HEK293 (cell line): ENCODE measurements at regions not wholly inside any gene's neighbourhood (a gene's known extent, or its start where the extent isn't known, plus 50 kb on each side); places are given as distances from the start of the nearest gene placed in this dataset.
A peak's percentile ranks its signal among the peaks of the same experiment; 100 is the strongest.

Experiments
- CTCF ChIA-PET: fragments of 350-600 bp; formaldehyde crosslinking; extraction: SDS; loops from one replicate; lab custom pipeline; 2021; ENCODE audit warnings: antibody characterized with exemption; lab: Yijun Ruan, JAX
- POLR2A ChIA-PET: fragments of 300-600 bp; formaldehyde crosslinking; extraction: SDS; loops from one replicate; lab custom pipeline; 2020; ENCODE audit warnings: antibody characterized with exemption, inconsistent platforms; lab: Yijun Ruan, JAX
- H3K27ac ChIP-seq: fragments of 200-500 bp; sonication (Bioruptor generic); 2 replicates; pipeline ENCODE4 v1.5.1; 2014; ENCODE audit warnings: low read depth, low read length, control low read depth, inconsistent platforms; ENCODE audit errors: extremely low read depth
- H3K36me3 ChIP-seq, 2 experiments: fragments of 200-500 bp in 1 of 2; sonication (Bioruptor generic) in 1 of 2; 1 replicate in 1 of 2; 2 replicates in 1 of 2; pipeline ENCODE4 v1.5.1; 2014 to 2017; ENCODE audit warnings: inconsistent platforms in 2 of 2, low read length in 2 of 2; ENCODE audit not compliant: control insufficient read depth in 2 of 2, insufficient read depth in 1 of 2
- H3K4me1 ChIP-seq: fragments of 200-500 bp; sonication (Bioruptor generic); 2 replicates; pipeline ENCODE4 v1.5.1; 2014; ENCODE audit warnings: mild to moderate bottlenecking, low read length, inconsistent platforms; ENCODE audit not compliant: control insufficient read depth, insufficient read depth
- H3K4me3 ChIP-seq: 2 replicates; pipeline ENCODE4 v1.5.1; 2011; ENCODE audit warnings: low read depth, mild to moderate bottlenecking, control low read depth, low read length, moderate library complexity
- H3K9me3 ChIP-seq: fragments of 200-500 bp; sonication (Bioruptor generic); 2 replicates; pipeline ENCODE4 v1.5.1; 2014; ENCODE audit warnings: low read depth, low read length, inconsistent platforms; ENCODE audit not compliant: control insufficient read depth, insufficient read depth
- BCL6B ChIP-seq: fragments of 450-650 bp; formaldehyde crosslinking; IDR thresholded peaks from 2 replicates; pipeline ENCODE4 v1.5.1; 2017; ENCODE audit warnings: missing biosample characterization, missing genetic modification characterization
- FEZF1 ChIP-seq: fragments of 450-650 bp; formaldehyde crosslinking; IDR thresholded peaks from 2 replicates; pipeline ENCODE4 v1.5.1; 2016; ENCODE audit warnings: missing biosample characterization, missing genetic modification characterization
- HOXD13 ChIP-seq: sonication (generic); formaldehyde crosslinking; IDR thresholded peaks from 2 replicates; pipeline ENCODE4 v1.8.0; 2022; ENCODE audit warnings: missing genetic modification reagents, borderline replicate concordance
- INSM2 ChIP-seq: fragments of 450-650 bp; formaldehyde crosslinking; IDR thresholded peaks from 2 replicates; pipeline ENCODE4 v1.5.1; 2016; ENCODE audit warnings: missing biosample characterization, missing genetic modification characterization
- KLF10 ChIP-seq: fragments of 450-650 bp; IDR thresholded peaks from 2 replicates; pipeline ENCODE4 v1.5.1; 2018; ENCODE audit warnings: missing biosample characterization, mild to moderate bottlenecking, missing genetic modification characterization
- PRDM10 ChIP-seq: fragments of 450-650 bp; formaldehyde crosslinking; IDR thresholded peaks from 2 replicates; pipeline ENCODE4 v1.5.1; 2016; ENCODE audit warnings: missing biosample characterization, missing genetic modification characterization
- SP2 ChIP-seq: fragments of 450-650 bp; formaldehyde crosslinking; IDR thresholded peaks from 2 replicates; pipeline ENCODE4 v1.5.1; 2016; ENCODE audit warnings: missing biosample characterization, missing genetic modification characterization
- SP3 ChIP-seq: fragments of 450-650 bp; formaldehyde crosslinking; IDR thresholded peaks from 2 replicates; pipeline ENCODE4 v1.5.1; 2016; ENCODE audit warnings: missing biosample characterization, missing genetic modification characterization
- TRIM28 ChIP-seq: IDR thresholded peaks from 2 replicates; pipeline ENCODE4 v1.6.1; 2011; ENCODE audit warnings: low read length, control low read depth, borderline replicate concordance
- YY1 ChIP-seq: fragments of 450-650 bp; formaldehyde crosslinking; IDR thresholded peaks from 2 replicates; pipeline ENCODE4 v1.5.1; 2018; ENCODE audit warnings: missing biosample characterization, missing genetic modification characterization
- ZBTB8A ChIP-seq: fragments of 450-650 bp; formaldehyde crosslinking; IDR thresholded peaks from 2 replicates; pipeline ENCODE4 v1.5.1; 2016; ENCODE audit warnings: missing biosample characterization, missing genetic modification characterization
- ZNF132 ChIP-seq: fragments of 450-650 bp; formaldehyde crosslinking; IDR thresholded peaks from 2 replicates; pipeline ENCODE4 v1.5.1; 2017; ENCODE audit warnings: missing biosample characterization, missing genetic modification characterization, borderline replicate concordance
- ZNF248 ChIP-seq: fragments of 450-650 bp; formaldehyde crosslinking; IDR thresholded peaks from 2 replicates; pipeline ENCODE4 v1.5.1; 2017; ENCODE audit warnings: missing biosample characterization, missing genetic modification characterization
- ZNF26 ChIP-seq: fragments of 450-650 bp; formaldehyde crosslinking; IDR thresholded peaks from 2 replicates; pipeline ENCODE4 v1.5.1; 2016; ENCODE audit warnings: missing biosample characterization, missing genetic modification characterization
- ZNF391 ChIP-seq: fragments of 450-650 bp; formaldehyde crosslinking; IDR thresholded peaks from 2 replicates; pipeline ENCODE4 v1.5.1; 2016; ENCODE audit warnings: low read depth, missing biosample characterization, missing genetic modification characterization, borderline replicate concordance
- ZNF571 ChIP-seq: fragments of 450-650 bp; formaldehyde crosslinking; IDR thresholded peaks from 2 replicates; pipeline ENCODE4 v1.5.0; 2017; ENCODE audit warnings: missing biosample characterization, missing genetic modification characterization
- ZNF585B ChIP-seq: fragments of 450-650 bp; formaldehyde crosslinking; IDR thresholded peaks from 2 replicates; pipeline ENCODE4 v1.5.1; 2016; ENCODE audit warnings: missing biosample characterization, missing genetic modification characterization
- ZNF621 ChIP-seq: fragments of 450-650 bp; formaldehyde crosslinking; IDR thresholded peaks from 2 replicates; pipeline ENCODE4 v1.5.1; 2017; ENCODE audit warnings: missing biosample characterization, missing genetic modification characterization
- ZNF626 ChIP-seq: fragments of 450-650 bp; sonication (Bioruptor Pico); formaldehyde crosslinking; IDR thresholded peaks from 2 replicates; pipeline ENCODE4 v1.5.1; 2018; ENCODE audit warnings: missing biosample characterization, missing genetic modification characterization, inconsistent platforms
- ZNF654 ChIP-seq: fragments of 450-650 bp; formaldehyde crosslinking; IDR thresholded peaks from 2 replicates; pipeline ENCODE4 v1.5.1; 2016; ENCODE audit warnings: low read depth, missing biosample characterization, missing genetic modification characterization
- ZNF707 ChIP-seq: fragments of 450-650 bp; formaldehyde crosslinking; IDR thresholded peaks from 2 replicates; pipeline ENCODE4 v1.5.1; 2016; ENCODE audit warnings: missing biosample characterization, missing genetic modification characterization

- no peaks in the 10 kb centered on the region for H3K36me3 ChIP-seq
- H3K4me3 ChIP-seq, result no peak overlapping the region
- no peak overlapping the region for H3K27ac ChIP-seq
- H3K4me1 ChIP-seq, result no peaks in the 10 kb centered on the region
- ChIA-PET CTCF (interaction anchor here (0.6 to 1.2 kb wide), 7 partner anchors 17 to 861 kb away, joined by 3 to 4 read pairs (median 4); no protein-coding TSS in a partner anchor), POLR2A (interaction anchor here (1.0 kb wide), 1 partner anchor 64 kb away, joined by 4 read pairs; no protein-coding TSS in a partner anchor)
- TF ChIP-seq SP2 (tag by site-specific recombination), result no peak
- TF ChIP-seq ZNF248 (tag by site-specific recombination), result no peak
- no peaks in the 10 kb centered on the region for H3K9me3 ChIP-seq
Observed at GRCh38 chr2:5914811-5915611, 222.8 kb downstream of the SOX11 start.

- Histone ChIP-seq H3K4me1 (no peaks in the 10 kb centered on the region), H3K4me3 (no peak overlapping the region), H3K36me3 (no peaks in the 10 kb centered on the region), H3K27ac (no peak overlapping the region), H3K9me3 (no peaks in the 10 kb centered on the region)
- TF ChIP-seq ZBTB8A (tag by site-specific recombination) (no peak), ZNF391 (no peak), PRDM10 (tag by site-specific recombination) (no peak), ZNF654 (tag by site-specific recombination) (peak; percentile 9; the same call in 1 of the 2 replicates), ZNF626 (tag by site-specific recombination) (no peak), ZNF585B (no peak), ZNF571 (tag by site-specific recombination) (no peak), KLF10 (tag by site-specific recombination) (no peak)
- ChIA-PET CTCF (interaction anchor here (0.5 to 1.1 kb wide), 6 partner anchors 21 to 338 kb away, joined by 3 to 4 read pairs (median 4); no protein-coding TSS in a partner anchor), POLR2A (no interaction called here)
Observed at GRCh38 chr2:5915881-5916310, 223.7 kb downstream of the SOX11 start.

GRCh38 chr2:5921081-5921642 is 229.0 kb downstream of the SOX11 start:
- Histone ChIP-seq H3K4me3 (no peak overlapping the region), H3K36me3 (no peaks in the 10 kb centered on the region), H3K27ac (no peak overlapping the region), H3K4me1 (no peaks in the 10 kb centered on the region), H3K9me3 (no peaks in the 10 kb centered on the region)
- ChIA-PET CTCF (interaction anchor here (0.6 to 0.7 kb wide), 2 partner anchors 37 to 651 kb away, joined by 3 to 4 read pairs; no protein-coding TSS in a partner anchor), POLR2A (no interaction called here)
- TF ChIP-seq ZNF621 (tag by site-specific recombination) (no peak), INSM2 (no peak), HOXD13 (no peak), ZNF132 (no peak), TRIM28 (no peak), BCL6B (tag by site-specific recombination) (no peak), FEZF1 (tag by site-specific recombination) (no peak), ZNF26 (tag by site-specific recombination) (no peak), ZNF707 (tag by site-specific recombination) (no peak), YY1 (tag by site-specific recombination) (no peak), SP3 (tag by site-specific recombination) (no peak)
